ENCODE measurements at regions not wholly inside any gene's neighbourhood (a gene's known extent, or its start where the extent isn't known, plus 50 kb on each side); places are given as distances from the start of the nearest gene placed in this dataset.

GRCh38 chr11:23990346-23991164, 506.3 kb upstream of the LUZP2 start:
- intact Hi-C loops (cut with DNase I) = no loop called here
- no peak for TF ChIP-seq CTCF (IDR thresholded peaks at IDR 0.05)
- ATAC-seq (no peak), DNase-seq (no peak)
- no peak overlapping the region for H3K27ac ChIP-seq
- peaks cover 8% of the 10 kb centered on the region for H3K4me1 ChIP-seq
- no peak overlapping the region for H3K4me3 ChIP-seq
- no peaks in the 10 kb centered on the region for H3K9me3 ChIP-seq
- no peaks in the 10 kb centered on the region for H3K36me3 ChIP-seq
- no peaks in the 10 kb centered on the region for H3K27me3 ChIP-seq (ENCODE audit: low read depth)

DNA sequence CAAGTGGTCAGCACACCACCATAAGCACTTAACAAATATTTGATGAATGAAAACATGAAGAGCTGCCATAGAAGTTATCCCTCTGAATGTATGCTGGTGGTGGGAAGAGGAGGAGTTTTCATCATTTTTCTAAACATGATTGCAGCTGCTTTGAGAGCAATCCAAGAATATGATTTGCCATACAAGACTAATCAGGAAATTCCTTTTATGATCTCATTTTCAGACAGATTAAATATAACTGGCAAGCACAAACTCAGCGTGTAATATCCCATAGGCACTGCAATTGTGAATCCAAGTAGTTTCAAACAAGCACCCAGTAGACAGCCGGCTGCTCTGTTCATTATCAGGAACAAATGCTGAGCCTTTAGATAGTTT, 505.7 kb upstream of the LUZP2 start:
- DNase-seq (no peak), ATAC-seq (no peak)
- no peak overlapping the region for H3K4me3 ChIP-seq
- peaks cover 8% of the 10 kb centered on the region for H3K4me1 ChIP-seq
- no peaks in the 10 kb centered on the region for H3K9me3 ChIP-seq
- H3K27me3 ChIP-seq (ENCODE audit: low read depth) = no peaks in the 10 kb centered on the region
- no peak for TF ChIP-seq CTCF (IDR thresholded peaks at IDR 0.05)
- H3K27ac ChIP-seq = no peak overlapping the region
- intact Hi-C loops (cut with DNase I) = no loop called here
- H3K36me3 ChIP-seq = no peaks in the 10 kb centered on the region

DNA sequence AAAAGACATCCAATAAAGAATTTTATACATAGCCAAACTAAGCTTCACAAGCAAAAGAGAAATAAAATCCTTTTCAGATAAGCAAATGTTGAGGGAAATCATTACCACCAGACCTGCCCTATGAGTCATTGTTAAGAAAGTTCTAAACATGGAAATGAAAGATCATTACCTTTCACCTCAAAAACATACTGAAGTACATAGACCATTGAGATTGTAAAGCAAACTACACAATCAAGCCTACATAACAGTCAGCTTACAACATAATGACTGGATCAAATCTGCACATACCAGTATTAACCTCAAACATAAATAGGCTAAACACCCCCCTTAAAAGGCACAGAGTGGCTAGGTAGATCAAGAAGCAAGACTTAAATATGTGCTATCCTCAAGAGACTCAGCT, 501.0 kb upstream of the LUZP2 start:
- Histone ChIP-seq H3K27ac (no peak overlapping the region), H3K4me3 (no peak overlapping the region), H3K4me1 (peaks cover 6% of the 10 kb centered on the region), H3K9me3 (no peaks in the 10 kb centered on the region), H3K36me3 (no peaks in the 10 kb centered on the region), H3K27me3 (ENCODE audit: low read depth) (no peaks in the 10 kb centered on the region)
- no peak for TF ChIP-seq CTCF (IDR thresholded peaks at IDR 0.05)
- DNase-seq = no peak
- intact Hi-C loops (cut with DNase I) = no loop called here
- no peak for ATAC-seq

- Histone ChIP-seq H3K4me1 (no peaks in the 10 kb centered on the region), H3K9me3 (no peaks in the 10 kb centered on the region), H3K27ac (no peak overlapping the region), H3K27me3 (ENCODE audit: low read depth) (no peaks in the 10 kb centered on the region), H3K36me3 (no peaks in the 10 kb centered on the region), H3K4me3 (no peak overlapping the region)
- intact Hi-C loops (cut with DNase I) = no loop called here
- no peak for TF ChIP-seq CTCF (IDR thresholded peaks at IDR 0.05)
- ATAC-seq (no peak), DNase-seq (no peak)
Measured at GRCh38 chr11:23997356-23997755, 499.5 kb upstream of the LUZP2 start.

DNA sequence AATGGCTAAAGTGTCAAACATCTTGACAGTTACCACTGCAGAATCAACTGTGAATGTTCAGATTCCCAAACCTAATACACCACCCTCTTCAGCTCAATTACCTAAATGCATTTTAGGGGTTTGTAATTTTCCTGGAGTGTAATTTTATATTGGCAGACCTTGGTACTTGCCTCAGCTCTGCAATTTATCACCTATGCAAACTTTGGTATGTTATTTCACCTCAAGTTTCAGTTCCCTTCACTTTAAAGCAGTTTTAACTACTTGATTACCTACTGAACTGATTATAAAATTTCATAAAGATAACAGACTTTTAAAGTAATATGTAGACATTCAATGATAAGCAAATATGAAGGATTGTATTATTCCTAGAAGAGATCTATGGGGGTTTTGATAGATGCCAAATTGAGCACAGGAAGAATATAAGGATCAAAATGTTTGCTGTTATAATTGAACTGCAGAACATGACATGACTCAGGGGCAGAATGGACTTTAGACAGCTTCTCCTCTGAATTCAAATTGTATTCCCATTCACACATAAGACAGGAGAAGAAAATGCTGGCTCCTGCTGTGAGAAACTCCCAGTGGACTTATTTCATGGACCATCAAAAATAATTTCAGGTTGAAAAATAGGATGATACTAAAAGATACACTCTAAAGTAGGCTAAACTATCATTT, 491.5 kb upstream of the LUZP2 start:
- H3K27ac ChIP-seq = no peak overlapping the region
- ATAC-seq (no peak), DNase-seq (no peak)
- no peaks in the 10 kb centered on the region for H3K4me1 ChIP-seq
- H3K27me3 ChIP-seq (ENCODE audit: low read depth) = no peaks in the 10 kb centered on the region
- intact Hi-C loops (cut with DNase I) = no loop called here
- no peaks in the 10 kb centered on the region for H3K36me3 ChIP-seq
- H3K4me3 ChIP-seq = no peak overlapping the region
- no peak for TF ChIP-seq CTCF (IDR thresholded peaks at IDR 0.05)
- no peaks in the 10 kb centered on the region for H3K9me3 ChIP-seq

All from lower lobe of right lung (tissue), 2 donors.